ENCODE measurements at regions not wholly inside any gene's neighbourhood (a gene's known extent, or its start where the extent isn't known, plus 50 kb on each side); places are given as distances from the start of the nearest gene placed in this dataset.

GRCh38 chr3:151581035-151581434 lies 120.2 kb upstream of the IGSF10 start:
- Histone ChIP-seq H3K27me3 (ENCODE audit: insufficient read depth, low read length) (no peaks in the 10 kb centered on the region), H3K4me3 (replicated peaks in 1 of 2; ENCODE audit: low read depth in 1 of 2, low read length in 2 of 2) (no peak overlapping the region), H3K4me1 (ENCODE audit: control insufficient read depth in 1 of 2, insufficient read depth in 2 of 2, low read length in 2 of 2) (no peaks in the 10 kb centered on the region), H4K20me1 (ENCODE audit: insufficient read depth) (no peaks in the 10 kb centered on the region), H3K79me2 (ENCODE audit: insufficient read depth, low read length) (no peaks in the 10 kb centered on the region), H2AFZ (ENCODE audit: low read depth, low read length, poor library complexity, severe bottlenecking) (no peak overlapping the region), H3K9me3 (ENCODE audit: control insufficient read depth in 1 of 2, insufficient read depth in 1 of 2, low read depth in 1 of 2, low read length in 2 of 2) (no peaks in the 10 kb centered on the region), H3K9me2 (ENCODE audit: insufficient read depth) (no peaks in the 10 kb centered on the region), H3K9ac (ENCODE audit: low read length) (no peak overlapping the region), H3K4me2 (ENCODE audit: low read length) (no peak overlapping the region), H3K27ac (ENCODE audit: low read depth, low read length) (no peak overlapping the region), H3K36me3 (ENCODE audit: control insufficient read depth in 1 of 2, insufficient read depth in 2 of 2, low read length in 2 of 2) (no peaks in the 10 kb centered on the region)
- no peak for ATAC-seq
- TF ChIP-seq FOSL1 (IDR thresholded peaks at IDR 0.05; ENCODE audit: low read depth) (no peak), SP1 (IDR thresholded peaks at IDR 0.05; ENCODE audit: low read depth) (no peak), CEBPB (IDR thresholded peaks at IDR 0.05; ENCODE audit: low read depth) (no peak), TCF7L2 (IDR thresholded peaks at IDR 0.05; ENCODE audit: borderline replicate concordance, extremely low read depth, insufficient read depth, insufficient read length) (no peak), ZNF274 (IDR thresholded peaks at IDR 0.05; ENCODE audit: low read depth, low read length) (no peak), SRF (IDR thresholded peaks at IDR 0.05; ENCODE audit: low read depth) (no peak), JUND (IDR thresholded peaks at IDR 0.05) (no peak), POLR2AphosphoS5 (IDR thresholded peaks at IDR 0.05; ENCODE audit: low read depth, low read length) (no peak), RAD21 (IDR thresholded peaks at IDR 0.05; ENCODE audit: low read depth) (no peak)
- no peak for DNase-seq (ENCODE audit: low read depth, low spot score)
- intact Hi-C loops (cut with micrococcal nuclease): no loop called here
- no TSS peak for BruUV-seq (replicated peaks)
- RAD21 ChIA-PET (ENCODE audit: low non-redundant PET in 1 of 2, low total read pairs in 2 of 2, uncharacterized antibody in 2 of 2, unreplicated experiment in 2 of 2): no interaction called here
- POLR2A ChIA-PET: no interaction called here
- CTCF ChIA-PET: no interaction called here

DNA sequence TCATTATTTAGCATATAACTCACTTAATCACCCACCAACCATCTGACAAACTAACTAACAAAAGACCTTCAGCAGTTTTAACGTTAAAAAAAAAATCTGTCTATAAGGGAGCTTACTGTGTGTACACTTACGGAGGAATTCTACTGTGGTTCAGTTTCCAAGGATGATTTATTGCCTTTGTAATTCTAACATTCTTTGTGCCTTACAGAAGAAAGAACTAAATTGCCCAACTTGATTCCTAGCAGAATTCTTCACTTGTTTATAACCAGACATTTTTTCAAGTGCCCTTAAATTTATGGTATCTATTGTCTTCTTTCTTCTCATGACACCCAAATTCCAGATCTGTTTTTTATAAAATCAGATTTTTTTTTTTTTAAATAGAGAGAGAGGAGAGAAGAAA lies 119.7 kb upstream of the IGSF10 start:
- DNase-seq (ENCODE audit: low read depth, low spot score) (no peak), ATAC-seq (no peak)
- Histone ChIP-seq H3K27me3 (ENCODE audit: insufficient read depth, low read length) (no peaks in the 10 kb centered on the region), H3K79me2 (ENCODE audit: insufficient read depth, low read length) (no peaks in the 10 kb centered on the region), H3K9me3 (ENCODE audit: control insufficient read depth in 1 of 2, insufficient read depth in 1 of 2, low read depth in 1 of 2, low read length in 2 of 2) (no peaks in the 10 kb centered on the region), H3K4me3 (replicated peaks in 1 of 2; ENCODE audit: low read depth in 1 of 2, low read length in 2 of 2) (no peak overlapping the region), H2AFZ (ENCODE audit: low read depth, low read length, poor library complexity, severe bottlenecking) (no peak overlapping the region), H3K9ac (ENCODE audit: low read length) (no peak overlapping the region), H3K4me1 (ENCODE audit: control insufficient read depth in 1 of 2, insufficient read depth in 2 of 2, low read length in 2 of 2) (no peaks in the 10 kb centered on the region), H3K27ac (ENCODE audit: low read depth, low read length) (no peak overlapping the region), H3K36me3 (ENCODE audit: control insufficient read depth in 1 of 2, insufficient read depth in 2 of 2, low read length in 2 of 2) (no peaks in the 10 kb centered on the region), H3K4me2 (ENCODE audit: low read length) (no peak overlapping the region), H3K9me2 (ENCODE audit: insufficient read depth) (no peaks in the 10 kb centered on the region), H4K20me1 (ENCODE audit: insufficient read depth) (no peaks in the 10 kb centered on the region)
- BruUV-seq (replicated peaks): no TSS peak
- RAD21 ChIA-PET (ENCODE audit: low non-redundant PET in 1 of 2, low total read pairs in 2 of 2, uncharacterized antibody in 2 of 2, unreplicated experiment in 2 of 2): no interaction called here
- CTCF ChIA-PET: no interaction called here
- intact Hi-C loops (cut with micrococcal nuclease): no loop called here
- POLR2A ChIA-PET: no interaction called here
- TF ChIP-seq SIN3A (IDR thresholded peaks at IDR 0.05; ENCODE audit: low read depth): no peak
- TF ChIP-seq, protein P1, sequence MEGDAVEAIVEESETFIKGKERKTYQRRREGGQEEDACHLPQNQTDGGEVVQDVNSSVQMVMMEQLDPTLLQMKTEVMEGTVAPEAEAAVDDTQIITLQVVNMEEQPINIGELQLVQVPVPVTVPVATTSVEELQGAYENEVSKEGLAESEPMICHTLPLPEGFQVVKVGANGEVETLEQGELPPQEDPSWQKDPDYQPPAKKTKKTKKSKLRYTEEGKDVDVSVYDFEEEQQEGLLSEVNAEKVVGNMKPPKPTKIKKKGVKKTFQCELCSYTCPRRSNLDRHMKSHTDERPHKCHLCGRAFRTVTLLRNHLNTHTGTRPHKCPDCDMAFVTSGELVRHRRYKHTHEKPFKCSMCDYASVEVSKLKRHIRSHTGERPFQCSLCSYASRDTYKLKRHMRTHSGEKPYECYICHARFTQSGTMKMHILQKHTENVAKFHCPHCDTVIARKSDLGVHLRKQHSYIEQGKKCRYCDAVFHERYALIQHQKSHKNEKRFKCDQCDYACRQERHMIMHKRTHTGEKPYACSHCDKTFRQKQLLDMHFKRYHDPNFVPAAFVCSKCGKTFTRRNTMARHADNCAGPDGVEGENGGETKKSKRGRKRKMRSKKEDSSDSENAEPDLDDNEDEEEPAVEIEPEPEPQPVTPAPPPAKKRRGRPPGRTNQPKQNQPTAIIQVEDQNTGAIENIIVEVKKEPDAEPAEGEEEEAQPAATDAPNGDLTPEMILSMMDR (IDR thresholded peaks at IDR 0.05 in 2 of 3, conservative IDR thresholded peaks at IDR 0.05 in 1 of 3; ENCODE audit: borderline replicate concordance in 1 of 3, insufficient read depth in 1 of 3, low read depth in 2 of 3, low read length in 2 of 3): no peak
- TF ChIP-seq RAD21 (IDR thresholded peaks at IDR 0.05; ENCODE audit: low read depth): no peak
- no peak for TF ChIP-seq ZNF274 (IDR thresholded peaks at IDR 0.05; ENCODE audit: low read depth, low read length)
- no peak for TF ChIP-seq EZH2phosphoT487 (IDR thresholded peaks at IDR 0.05; ENCODE audit: borderline replicate concordance)
- TF ChIP-seq JUND (IDR thresholded peaks at IDR 0.05): no peak
- no peak for TF ChIP-seq POLR2A (IDR thresholded peaks at IDR 0.05; ENCODE audit: borderline replicate concordance, extremely low read depth, insufficient read depth, insufficient read length)
- TF ChIP-seq POLR2AphosphoS5 (IDR thresholded peaks at IDR 0.05; ENCODE audit: low read depth, low read length): no peak
- no peak for TF ChIP-seq SP1 (IDR thresholded peaks at IDR 0.05; ENCODE audit: low read depth)
- no peak for TF ChIP-seq FOSL1 (IDR thresholded peaks at IDR 0.05; ENCODE audit: low read depth)

All from HCT116 (cell line).